MCF 10A (cell line): ENCODE measurements at regions not wholly inside any gene's neighbourhood (a gene's known extent, or its start where the extent isn't known, plus 50 kb on each side); places are given as distances from the start of the nearest gene placed in this dataset.

Experiments
- BruUV-seq: library from RNA; stranded (reverse); fragments of 400-500 nt; replicated peaks from 2 replicates; lab custom pipeline; 2021; lab: Mats Ljungman, UMichigan
- CTCF ChIA-PET: fragments of 300-600 bp; sonication (Branson Sonifier 250); formaldehyde crosslinking; extraction: SDS; loops from one replicate; lab custom pipeline; 2021; ENCODE audit warnings: antibody characterized with exemption, inconsistent platforms; lab: Yijun Ruan, JAX
- POLR2A ChIA-PET: fragments of 300-600, 350-650 bp; sonication (Branson Sonifier 250); formaldehyde crosslinking; extraction: SDS; loops from one replicate; lab custom pipeline; 2020; ENCODE audit warnings: antibody characterized with exemption, inconsistent platforms; lab: Yijun Ruan, JAX
- DNase-seq: peaks from one replicate; pipeline ENCODE4 v3.0.0-alpha.2; 2018; ENCODE audit not compliant: unreplicated experiment
- H3K27ac Mint-ChIP-seq: one replicate; pipeline ENCODE4 v1.8.0; 2022; ENCODE audit warnings: mild to moderate bottlenecking, low read depth, mixed read lengths; ENCODE audit not compliant: unreplicated experiment
- H3K27me3 Mint-ChIP-seq: one replicate; pipeline ENCODE4 v1.8.0; 2022; ENCODE audit warnings: mixed read lengths; ENCODE audit not compliant: insufficient read depth, unreplicated experiment
- H3K36me3 Mint-ChIP-seq: one replicate; pipeline ENCODE4 v1.8.0; 2022; ENCODE audit warnings: mild to moderate bottlenecking, moderate library complexity, mixed read lengths; ENCODE audit not compliant: insufficient read depth, unreplicated experiment
- H3K4me1 Mint-ChIP-seq: one replicate; pipeline ENCODE4 v1.8.0; 2022; ENCODE audit warnings: mixed read lengths; ENCODE audit not compliant: insufficient read depth, unreplicated experiment
- H3K4me3 Mint-ChIP-seq: one replicate; pipeline ENCODE4 v1.8.0; 2022; ENCODE audit warnings: mild to moderate bottlenecking, moderate library complexity, mixed read lengths; ENCODE audit not compliant: unreplicated experiment
- H3K9me3 Mint-ChIP-seq: one replicate; pipeline ENCODE4 v1.8.0; 2022; ENCODE audit warnings: mixed read lengths; ENCODE audit not compliant: unreplicated experiment
- CTCF ChIP-seq: fragments of 200-600 bp; IDR thresholded peaks from one replicate; pipeline ENCODE4 v1.8.0; 2022; ENCODE audit warnings: antibody characterized with exemption, mild to moderate bottlenecking; ENCODE audit not compliant: unreplicated experiment
- intact Hi-C: fragments of 100-400 bp; cut with micrococcal nuclease; formaldehyde crosslinking; loops from 2 replicates; pipeline ENCODE4 v1.14.1; 2022

- no TSS peak for BruUV-seq
- Mint-ChIP-seq H3K27ac (no peak overlapping the region), H3K36me3 (no peaks in the 10 kb centered on the region), H3K4me3 (peak overlapping the region; percentile 26), H3K4me1 (peaks cover 9% of the 10 kb centered on the region), H3K9me3 (no peaks in the 10 kb centered on the region), H3K27me3 (peaks cover 13% of the 10 kb centered on the region)
- DNase-seq: peak; percentile 22
- no peak for TF ChIP-seq CTCF
- ChIA-PET POLR2A (no interaction called here), CTCF (interaction anchor here (0.5 kb wide), 1 partner anchor 648 kb away, joined by 3 read pairs; no protein-coding TSS in a partner anchor)
- intact Hi-C loops: loop anchor here (10.0 kb wide), 1 partner anchor 649 kb away; no protein-coding TSS in a partner anchor
These were observed 1183.8 kb downstream of the HACE1 start for GRCh38 chr6:103675807-103676406.

GRCh38 chr6:103674790-103675189 lies 1184.9 kb downstream of the HACE1 start:
- H3K4me1 Mint-ChIP-seq: peaks cover 9% of the 10 kb centered on the region
- POLR2A ChIA-PET: interaction anchor here (0.6 kb wide), 1 partner anchor 1110 kb away, joined by 6 read pairs; no protein-coding TSS in a partner anchor

GRCh38 chr6:103672169-103672568 lies 1187.5 kb downstream of the HACE1 start:
- ChIA-PET CTCF (interaction anchor here (0.7 to 1.2 kb wide), 2 partner anchors 10 to 53 kb away, joined by 3 to 4 read pairs; no protein-coding TSS in a partner anchor), POLR2A (no interaction called here)
- DNase-seq: peak; percentile 41
- Mint-ChIP-seq H3K9me3 (no peaks in the 10 kb centered on the region), H3K4me1 (peaks cover 9% of the 10 kb centered on the region), H3K4me3 (no peak overlapping the region), H3K36me3 (no peaks in the 10 kb centered on the region), H3K27ac (no peak overlapping the region), H3K27me3 (peaks cover 38% of the 10 kb centered on the region)
- intact Hi-C loops: loop anchor here (10.0 kb wide), 1 partner anchor 653 kb away; no protein-coding TSS in a partner anchor
- TF ChIP-seq CTCF: peak; percentile 24
- no TSS peak for BruUV-seq

More at GRCh38 chr6:103674790-103675189, 1184.9 kb downstream of the HACE1 start:
- H3K9me3 Mint-ChIP-seq: no peaks in the 10 kb centered on the region
- H3K27ac Mint-ChIP-seq: no peak overlapping the region
- intact Hi-C loops: loop anchor here (10.0 kb wide), 1 partner anchor 650 kb away; no protein-coding TSS in a partner anchor
- H3K4me3 Mint-ChIP-seq: no peak overlapping the region
- no TSS peak for BruUV-seq
- H3K36me3 Mint-ChIP-seq: no peaks in the 10 kb centered on the region
- peaks cover 25% of the 10 kb centered on the region for H3K27me3 Mint-ChIP-seq
- TF ChIP-seq CTCF: no peak
- CTCF ChIA-PET: no interaction called here
- no peak for DNase-seq

GRCh38 chr6:103629613-103630012 lies 1230.1 kb downstream of the HACE1 start:
- BruUV-seq: no TSS peak
- no peaks in the 10 kb centered on the region for H3K9me3 Mint-ChIP-seq
- H3K4me3 Mint-ChIP-seq: no peak overlapping the region
- DNase-seq: no peak
- H3K27me3 Mint-ChIP-seq: peaks cover 80% of the 10 kb centered on the region
- no peak overlapping the region for H3K27ac Mint-ChIP-seq
- intact Hi-C loops: no loop called here
- H3K4me1 Mint-ChIP-seq: no peaks in the 10 kb centered on the region
- no peak for TF ChIP-seq CTCF
- CTCF ChIA-PET: no interaction called here
- POLR2A ChIA-PET: no interaction called here
- no peaks in the 10 kb centered on the region for H3K36me3 Mint-ChIP-seq
